Ishikawa (cell line): ENCODE measurements at regions not wholly inside any gene's neighbourhood (a gene's known extent, or its start where the extent isn't known, plus 50 kb on each side); places are given as distances from the start of the nearest gene placed in this dataset.
A peak's percentile ranks its signal among the peaks of the same experiment; 100 is the strongest.
"Not testable (repeated sequence)": the region's sequence is repeated elsewhere in the genome, so short reads cannot be mapped to it uniquely, and the experiment has no call there.

ENCODE experiments used
- CEBPB ChIP-seq: IDR thresholded peaks from 2 replicates; pipeline ENCODE4 v1.6.1; 2012
- CREB1 ChIP-seq: IDR thresholded peaks from 2 replicates; pipeline ENCODE4 v1.6.1; 2012; ENCODE audit warnings: low read depth
- EGR1 ChIP-seq: IDR thresholded peaks from 2 replicates; pipeline ENCODE4 v1.6.1; 2012
- EP300 ChIP-seq: IDR thresholded peaks from 2 replicates; pipeline ENCODE4 v1.6.1; 2012; ENCODE audit warnings: borderline replicate concordance
- FOXM1 ChIP-seq: IDR thresholded peaks from 2 replicates; pipeline ENCODE4 v1.6.1; 2012; ENCODE audit warnings: low read depth, borderline replicate concordance
- NFIC ChIP-seq: IDR thresholded peaks from 2 replicates; pipeline ENCODE4 v1.6.1; 2012
- RAD21 ChIP-seq: IDR thresholded peaks from 2 replicates; pipeline ENCODE4 v1.6.1; 2012; ENCODE audit warnings: low read depth
- TAF1 ChIP-seq: IDR thresholded peaks from 2 replicates; pipeline ENCODE4 v1.6.1; 2012; ENCODE audit warnings: low read depth, mild to moderate bottlenecking
- TCF12 ChIP-seq: IDR thresholded peaks from 2 replicates; pipeline ENCODE4 v1.6.1; 2012; ENCODE audit warnings: low read depth
- USF1 ChIP-seq: IDR thresholded peaks from 2 replicates; pipeline ENCODE4 v1.6.1; 2012
- YY1 ChIP-seq: IDR thresholded peaks from 2 replicates; pipeline ENCODE4 v1.6.1; 2012; ENCODE audit warnings: low read depth
- ZBTB7A ChIP-seq: IDR thresholded peaks from 2 replicates; pipeline ENCODE4 v1.6.1; 2012; ENCODE audit warnings: low read depth
- TF ChIP-seq, protein P1 (sequence below): IDR thresholded peaks from 2 replicates; pipeline ENCODE4 v1.6.1; 2012
- TF ChIP-seq, protein P2 (sequence below): IDR thresholded peaks from 2 replicates; pipeline ENCODE4 v1.6.1; 2012; ENCODE audit warnings: low read depth, mild to moderate bottlenecking

- not testable (repeated sequence) for TF ChIP-seq EGR1, ZBTB7A, TAF1, TCF12, CREB1, CEBPB, NFIC, EP300, FOXM1, USF1
- peak; percentile 49 for TF ChIP-seq RAD21
- TF ChIP-seq, protein P1, sequence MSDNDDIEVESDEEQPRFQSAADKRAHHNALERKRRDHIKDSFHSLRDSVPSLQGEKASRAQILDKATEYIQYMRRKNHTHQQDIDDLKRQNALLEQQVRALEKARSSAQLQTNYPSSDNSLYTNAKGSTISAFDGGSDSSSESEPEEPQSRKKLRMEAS, result not testable (repeated sequence)
- TF ChIP-seq YY1, result 0 out of 2 replicates have a peak, but pooled peaks have one; percentile 19
- TF ChIP-seq, protein P2, sequence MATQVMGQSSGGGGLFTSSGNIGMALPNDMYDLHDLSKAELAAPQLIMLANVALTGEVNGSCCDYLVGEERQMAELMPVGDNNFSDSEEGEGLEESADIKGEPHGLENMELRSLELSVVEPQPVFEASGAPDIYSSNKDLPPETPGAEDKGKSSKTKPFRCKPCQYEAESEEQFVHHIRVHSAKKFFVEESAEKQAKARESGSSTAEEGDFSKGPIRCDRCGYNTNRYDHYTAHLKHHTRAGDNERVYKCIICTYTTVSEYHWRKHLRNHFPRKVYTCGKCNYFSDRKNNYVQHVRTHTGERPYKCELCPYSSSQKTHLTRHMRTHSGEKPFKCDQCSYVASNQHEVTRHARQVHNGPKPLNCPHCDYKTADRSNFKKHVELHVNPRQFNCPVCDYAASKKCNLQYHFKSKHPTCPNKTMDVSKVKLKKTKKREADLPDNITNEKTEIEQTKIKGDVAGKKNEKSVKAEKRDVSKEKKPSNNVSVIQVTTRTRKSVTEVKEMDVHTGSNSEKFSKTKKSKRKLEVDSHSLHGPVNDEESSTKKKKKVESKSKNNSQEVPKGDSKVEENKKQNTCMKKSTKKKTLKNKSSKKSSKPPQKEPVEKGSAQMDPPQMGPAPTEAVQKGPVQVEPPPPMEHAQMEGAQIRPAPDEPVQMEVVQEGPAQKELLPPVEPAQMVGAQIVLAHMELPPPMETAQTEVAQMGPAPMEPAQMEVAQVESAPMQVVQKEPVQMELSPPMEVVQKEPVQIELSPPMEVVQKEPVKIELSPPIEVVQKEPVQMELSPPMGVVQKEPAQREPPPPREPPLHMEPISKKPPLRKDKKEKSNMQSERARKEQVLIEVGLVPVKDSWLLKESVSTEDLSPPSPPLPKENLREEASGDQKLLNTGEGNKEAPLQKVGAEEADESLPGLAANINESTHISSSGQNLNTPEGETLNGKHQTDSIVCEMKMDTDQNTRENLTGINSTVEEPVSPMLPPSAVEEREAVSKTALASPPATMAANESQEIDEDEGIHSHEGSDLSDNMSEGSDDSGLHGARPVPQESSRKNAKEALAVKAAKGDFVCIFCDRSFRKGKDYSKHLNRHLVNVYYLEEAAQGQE, result not testable (repeated sequence)
These were observed 284.7 kb downstream of the ARPP21 start for GRCh38 chr3:35924070-35924469.
